ENCODE measurements at regions not wholly inside any gene's neighbourhood (a gene's known extent, or its start where the extent isn't known, plus 50 kb on each side); places are given as distances from the start of the nearest gene placed in this dataset.

- 89 to 95% methylated on average over 3 of the region's 3 CpGs for WGBS, 2 experiments (ENCODE audit: insufficient coverage in 1 of 2, insufficient read length in 1 of 2)
- Mint-ChIP-seq H3K27ac (no peak overlapping the region), H3K4me3 (no peak overlapping the region), H3K9me3 (no peaks in the 10 kb centered on the region), H3K4me1 (peaks cover 2% of the 10 kb centered on the region), H3K36me3 (ENCODE audit: low read depth) (no peaks in the 10 kb centered on the region), H3K27me3 (ENCODE audit: insufficient read depth) (peaks cover 14% of the 10 kb centered on the region)
- no peak for DNase-seq
- H3K36me3 ChIP-seq (ENCODE audit: control insufficient read depth, insufficient read depth, low read length), result no peaks in the 10 kb centered on the region
- no peaks in the 10 kb centered on the region for H3K9me3 ChIP-seq (ENCODE audit: control insufficient read depth, low read length)
- H3K4me3 ChIP-seq (ENCODE audit: low read length), result no peak overlapping the region
- TF ChIP-seq, protein P1, sequence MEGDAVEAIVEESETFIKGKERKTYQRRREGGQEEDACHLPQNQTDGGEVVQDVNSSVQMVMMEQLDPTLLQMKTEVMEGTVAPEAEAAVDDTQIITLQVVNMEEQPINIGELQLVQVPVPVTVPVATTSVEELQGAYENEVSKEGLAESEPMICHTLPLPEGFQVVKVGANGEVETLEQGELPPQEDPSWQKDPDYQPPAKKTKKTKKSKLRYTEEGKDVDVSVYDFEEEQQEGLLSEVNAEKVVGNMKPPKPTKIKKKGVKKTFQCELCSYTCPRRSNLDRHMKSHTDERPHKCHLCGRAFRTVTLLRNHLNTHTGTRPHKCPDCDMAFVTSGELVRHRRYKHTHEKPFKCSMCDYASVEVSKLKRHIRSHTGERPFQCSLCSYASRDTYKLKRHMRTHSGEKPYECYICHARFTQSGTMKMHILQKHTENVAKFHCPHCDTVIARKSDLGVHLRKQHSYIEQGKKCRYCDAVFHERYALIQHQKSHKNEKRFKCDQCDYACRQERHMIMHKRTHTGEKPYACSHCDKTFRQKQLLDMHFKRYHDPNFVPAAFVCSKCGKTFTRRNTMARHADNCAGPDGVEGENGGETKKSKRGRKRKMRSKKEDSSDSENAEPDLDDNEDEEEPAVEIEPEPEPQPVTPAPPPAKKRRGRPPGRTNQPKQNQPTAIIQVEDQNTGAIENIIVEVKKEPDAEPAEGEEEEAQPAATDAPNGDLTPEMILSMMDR (conservative IDR thresholded peaks at IDR 0.05), result no peak
- H3K27ac ChIP-seq (ENCODE audit: low read depth, low read length), result no peak overlapping the region
- no peaks in the 10 kb centered on the region for H3K27me3 ChIP-seq (ENCODE audit: control insufficient read depth, insufficient read depth, low read length, poor library complexity, severe bottlenecking)
- no peak overlapping the region for H3K9ac ChIP-seq (ENCODE audit: extremely low read depth, low read length, poor library complexity, severe bottlenecking)
- H3K4me1 ChIP-seq (ENCODE audit: control insufficient read depth, insufficient read depth, low read length), result no peaks in the 10 kb centered on the region
Observed at GRCh38 chr11:123378096-123378495, 52.0 kb upstream of the GRAMD1B start.

DNA sequence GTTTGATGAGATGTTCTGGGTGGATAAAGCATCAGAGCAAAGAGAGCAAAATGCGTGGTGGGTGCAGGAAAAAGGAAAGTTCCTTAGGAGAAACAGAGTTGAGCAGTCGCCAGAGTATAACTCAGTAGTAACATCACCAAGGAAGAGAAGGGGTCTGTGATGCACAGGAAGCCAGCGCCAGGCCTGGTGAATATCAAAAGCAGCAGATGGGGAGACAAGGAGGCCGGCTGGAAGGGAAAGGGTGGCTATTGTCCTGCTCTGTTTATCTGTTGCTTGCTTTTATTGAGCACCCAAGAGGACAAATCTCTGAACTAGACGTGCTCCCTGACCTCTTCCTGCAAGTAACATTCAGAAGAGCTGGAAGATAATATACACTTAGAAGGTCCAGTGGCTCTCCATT is 52.7 kb upstream of the GRAMD1B start:
- H3K36me3 Mint-ChIP-seq (ENCODE audit: low read depth), result no peaks in the 10 kb centered on the region
- 56 to 65% methylated on average over 5 of the region's 5 CpGs for WGBS, 2 experiments (ENCODE audit: insufficient coverage in 1 of 2, insufficient read length in 1 of 2)
- Histone ChIP-seq H3K27me3 (ENCODE audit: control insufficient read depth, insufficient read depth, low read length, poor library complexity, severe bottlenecking) (no peaks in the 10 kb centered on the region), H3K4me1 (ENCODE audit: control insufficient read depth, insufficient read depth, low read length) (peaks cover 2% of the 10 kb centered on the region), H3K4me3 (ENCODE audit: low read length) (no peak overlapping the region), H3K27ac (ENCODE audit: low read depth, low read length) (no peak overlapping the region), H3K9me3 (ENCODE audit: control insufficient read depth, low read length) (no peaks in the 10 kb centered on the region), H3K36me3 (ENCODE audit: control insufficient read depth, insufficient read depth, low read length) (no peaks in the 10 kb centered on the region), H3K9ac (ENCODE audit: extremely low read depth, low read length, poor library complexity, severe bottlenecking) (no peak overlapping the region)
- DNase-seq, result no peak
- H3K27ac Mint-ChIP-seq, result no peak overlapping the region
- TF ChIP-seq, protein P1 (conservative IDR thresholded peaks at IDR 0.05), result no peak
- H3K9me3 Mint-ChIP-seq, result no peaks in the 10 kb centered on the region
- peaks cover 12% of the 10 kb centered on the region for H3K27me3 Mint-ChIP-seq (ENCODE audit: insufficient read depth)
- H3K4me3 Mint-ChIP-seq, result no peak overlapping the region
- H3K4me1 Mint-ChIP-seq, result peaks cover 2% of the 10 kb centered on the region

DNA sequence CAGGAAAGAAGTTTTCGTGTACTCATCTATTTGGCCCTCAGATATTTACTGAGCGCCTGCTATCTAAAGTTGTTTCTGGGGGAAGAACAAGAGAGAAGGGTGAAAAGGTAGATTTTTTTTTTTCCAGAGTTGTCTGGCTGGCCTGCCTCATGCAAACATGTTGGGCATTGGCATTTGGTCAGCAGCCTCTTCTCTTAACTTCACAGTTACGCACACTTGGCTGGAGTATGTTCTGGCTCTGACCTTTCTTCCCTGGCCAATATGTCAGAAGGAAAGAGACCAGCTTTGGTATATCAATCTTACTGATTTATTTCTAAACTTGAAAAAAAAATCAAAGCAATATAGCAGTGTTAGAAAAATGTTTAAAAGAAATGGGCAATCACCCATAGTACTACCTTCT is 54.2 kb upstream of the GRAMD1B start:
- H3K9me3 ChIP-seq (ENCODE audit: control insufficient read depth, low read length), result no peaks in the 10 kb centered on the region
- Mint-ChIP-seq H3K27ac (no peak overlapping the region), H3K4me1 (no peaks in the 10 kb centered on the region), H3K36me3 (ENCODE audit: low read depth) (no peaks in the 10 kb centered on the region), H3K27me3 (ENCODE audit: insufficient read depth) (peaks cover 12% of the 10 kb centered on the region), H3K4me3 (no peak overlapping the region), H3K9me3 (no peaks in the 10 kb centered on the region)
- WGBS, 2 experiments (ENCODE audit: insufficient coverage in 1 of 2, insufficient read length in 1 of 2), result 91 to 100% methylated on average over 2 to 3 of the region's 3 CpGs
- no peaks in the 10 kb centered on the region for H3K27me3 ChIP-seq (ENCODE audit: control insufficient read depth, insufficient read depth, low read length, poor library complexity, severe bottlenecking)
- no peak overlapping the region for H3K4me3 ChIP-seq (ENCODE audit: low read length)
- H3K27ac ChIP-seq (ENCODE audit: low read depth, low read length), result no peak overlapping the region
- H3K4me1 ChIP-seq (ENCODE audit: control insufficient read depth, insufficient read depth, low read length), result peaks cover 3% of the 10 kb centered on the region
- no peaks in the 10 kb centered on the region for H3K36me3 ChIP-seq (ENCODE audit: control insufficient read depth, insufficient read depth, low read length)
- DNase-seq, result no peak
- no peak overlapping the region for H3K9ac ChIP-seq (ENCODE audit: extremely low read depth, low read length, poor library complexity, severe bottlenecking)
- TF ChIP-seq, protein P1 (conservative IDR thresholded peaks at IDR 0.05), result no peak

Data from endodermal cell (in vitro differentiated cells).